Neural cell (in vitro differentiated cells): ENCODE measurements at regions not wholly inside any gene's neighbourhood (a gene's known extent, or its start where the extent isn't known, plus 50 kb on each side); places are given as distances from the start of the nearest gene placed in this dataset.

Source experiments
- H2AFZ ChIP-seq: fragments of 200-600, 300-800 bp; sonication (generic), shearing (Covaris generic); 2 replicates; pipeline ENCODE4 v1.6.0; 2014; ENCODE audit warnings: low read depth, mild to moderate bottlenecking, antibody characterized with exemption, low read length, moderate library complexity
- H3F3A ChIP-seq: fragments of 200-600 bp; shearing (Covaris generic); 2 replicates; pipeline ENCODE4 v1.6.1; 2016; ENCODE audit warnings: mild to moderate bottlenecking, moderate library complexity, mixed read lengths, antibody characterized with exemption, low read length; ENCODE audit not compliant: insufficient read depth, poor library complexity, severe bottlenecking
- H3K27ac ChIP-seq: fragments of 200-600, 300-800 bp; sonication (generic), shearing (Covaris generic); 2 replicates; pipeline ENCODE4 v1.5.1; 2014; ENCODE audit warnings: mild to moderate bottlenecking, low read length, moderate library complexity
- H3K27me3 ChIP-seq: fragments of 300-800, 200-600 bp; sonication (generic), shearing (Covaris generic); 2 replicates; pipeline ENCODE4 v1.6.0; 2014; ENCODE audit warnings: mild to moderate bottlenecking, low read depth, low read length, moderate library complexity; ENCODE audit not compliant: insufficient read depth
- H3K36me3 ChIP-seq: fragments of 300-800, 200-600 bp; sonication (generic), shearing (Covaris generic); 2 replicates; pipeline ENCODE4 v1.5.1; 2014; ENCODE audit warnings: mild to moderate bottlenecking, antibody characterized with exemption, low read length, moderate library complexity; ENCODE audit not compliant: insufficient read depth
- H3K4me2 ChIP-seq: fragments of 300-800, 200-600 bp; sonication (generic), shearing (Covaris generic); 2 replicates; pipeline ENCODE4 v1.6.0; 2014; ENCODE audit warnings: mild to moderate bottlenecking, low read length
- H3K4me3 ChIP-seq: fragments of 300-800, 200-600 bp; sonication (generic), shearing (Covaris generic); 2 replicates; pipeline ENCODE4 v1.5.1; 2014; ENCODE audit warnings: mild to moderate bottlenecking, low read length, moderate library complexity
- H3K79me2 ChIP-seq: fragments of 200-600 bp; shearing (Covaris generic); replicated peaks from 2 replicates; pipeline ENCODE4 v1.6.0; 2014; ENCODE audit warnings: mild to moderate bottlenecking, low read length, moderate library complexity; ENCODE audit not compliant: insufficient read depth
- H3K9ac ChIP-seq: fragments of 300-800, 200-600 bp; sonication (generic), shearing (Covaris generic); 2 replicates; pipeline ENCODE4 v1.6.1; 2016; ENCODE audit warnings: mild to moderate bottlenecking, low read length, mixed read lengths
- H3K9me2 ChIP-seq: fragments of 200-600 bp; shearing (Covaris generic); 2 replicates; pipeline ENCODE4 v1.6.1; 2016; ENCODE audit warnings: mild to moderate bottlenecking, low read length, mixed read lengths; ENCODE audit not compliant: insufficient read depth
- H3K9me3 ChIP-seq: fragments of 200-600, 300-800 bp; sonication (generic), shearing (Covaris generic); 2 replicates; pipeline ENCODE4 v1.6.1; 2016; ENCODE audit warnings: mild to moderate bottlenecking, mixed run types, low read length, moderate library complexity, mixed read lengths
- H4K20me1 ChIP-seq: fragments of 200-600 bp; shearing (Covaris generic); 2 replicates; pipeline ENCODE4 v1.6.1; 2016; ENCODE audit warnings: mild to moderate bottlenecking, mixed run types; ENCODE audit not compliant: insufficient read depth
- EP300 ChIP-seq: fragments of 450-650 bp; conservative IDR thresholded peaks from 2 replicates; pipeline ENCODE4 v1.6.1; 2014; ENCODE audit warnings: antibody characterized with exemption, mild to moderate bottlenecking, moderate library complexity; ENCODE audit not compliant: poor library complexity, severe bottlenecking
- EZH2 ChIP-seq: fragments of 200-600, 300-800 bp; shearing (Covaris generic), sonication (generic); IDR thresholded peaks from 2 replicates; pipeline ENCODE4 v1.6.1; 2014; ENCODE audit warnings: antibody characterized with exemption, low read length, borderline replicate concordance, mild to moderate bottlenecking; ENCODE audit not compliant: insufficient read depth, poor library complexity, severe bottlenecking
- MXI1 ChIP-seq: fragments of 450-650 bp; conservative IDR thresholded peaks from 2 replicates; pipeline ENCODE4 v1.6.1; 2014; ENCODE audit warnings: antibody characterized with exemption, mild to moderate bottlenecking; ENCODE audit not compliant: poor library complexity, severe bottlenecking
- POLR2AphosphoS5 ChIP-seq: IDR thresholded peaks from 2 replicates; pipeline ENCODE4 v1.6.1; 2012
- RAD21 ChIP-seq: fragments of 450-650 bp; conservative IDR thresholded peaks from 2 replicates; pipeline ENCODE4 v1.6.1; 2014; ENCODE audit warnings: antibody characterized with exemption, mild to moderate bottlenecking, moderate library complexity
- SMC3 ChIP-seq: fragments of 450-650 bp; conservative IDR thresholded peaks from 2 replicates; pipeline ENCODE4 v1.6.1; 2014; ENCODE audit warnings: antibody characterized with exemption, mild to moderate bottlenecking, moderate library complexity; ENCODE audit not compliant: poor library complexity
- TAF1 ChIP-seq: IDR thresholded peaks from 2 replicates; pipeline ENCODE4 v1.6.1; 2012; ENCODE audit warnings: low read depth
- TF ChIP-seq, protein P1 (sequence below): IDR thresholded peaks from 2 replicates; pipeline ENCODE4 v1.6.1; 2012; ENCODE audit warnings: borderline replicate concordance
- TF ChIP-seq, protein P2 (sequence below): fragments of 450-650 bp; IDR thresholded peaks from 2 replicates; pipeline ENCODE4 v1.5.1; 2014; ENCODE audit warnings: antibody characterized with exemption, mild to moderate bottlenecking, moderate library complexity; ENCODE audit not compliant: poor library complexity, severe bottlenecking

DNA sequence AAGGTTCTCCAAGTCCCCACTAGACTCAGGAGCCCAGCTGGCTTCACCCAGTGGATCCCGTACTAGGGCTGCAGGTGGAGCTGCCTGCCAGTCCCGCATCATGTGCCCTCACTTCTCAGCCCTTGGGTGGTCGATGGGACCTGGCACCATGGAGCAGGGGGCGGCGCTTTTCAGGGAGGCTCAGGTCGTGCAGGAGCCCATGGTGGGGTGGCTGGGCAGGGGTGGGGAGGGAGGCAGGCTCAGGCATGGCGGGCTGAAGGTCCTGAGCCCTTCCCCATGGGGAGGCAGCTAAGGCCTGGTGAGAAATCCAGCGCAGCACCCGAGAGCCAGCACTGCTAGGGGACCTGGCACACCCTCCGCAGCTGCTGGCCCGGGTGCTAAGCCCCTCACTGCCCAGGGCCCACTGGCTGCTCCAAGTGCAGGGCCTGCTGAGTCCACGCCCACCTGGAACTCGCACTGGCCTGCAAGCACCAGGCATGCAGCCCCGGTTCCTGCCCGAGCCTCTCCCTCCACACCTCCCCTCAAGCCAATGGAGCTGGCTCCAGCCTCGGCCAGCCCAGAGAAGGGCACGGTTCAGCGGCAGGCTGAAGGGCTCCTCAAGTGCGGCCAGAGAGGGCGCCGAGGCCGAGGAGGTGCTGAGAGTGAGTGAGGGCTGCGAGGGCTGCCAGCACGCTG, 72.7 kb upstream of the SLIT2 start:
- H3K9me2 ChIP-seq: no peaks in the 10 kb centered on the region
- no peaks in the 10 kb centered on the region for H3K36me3 ChIP-seq
- TF ChIP-seq, protein P1, sequence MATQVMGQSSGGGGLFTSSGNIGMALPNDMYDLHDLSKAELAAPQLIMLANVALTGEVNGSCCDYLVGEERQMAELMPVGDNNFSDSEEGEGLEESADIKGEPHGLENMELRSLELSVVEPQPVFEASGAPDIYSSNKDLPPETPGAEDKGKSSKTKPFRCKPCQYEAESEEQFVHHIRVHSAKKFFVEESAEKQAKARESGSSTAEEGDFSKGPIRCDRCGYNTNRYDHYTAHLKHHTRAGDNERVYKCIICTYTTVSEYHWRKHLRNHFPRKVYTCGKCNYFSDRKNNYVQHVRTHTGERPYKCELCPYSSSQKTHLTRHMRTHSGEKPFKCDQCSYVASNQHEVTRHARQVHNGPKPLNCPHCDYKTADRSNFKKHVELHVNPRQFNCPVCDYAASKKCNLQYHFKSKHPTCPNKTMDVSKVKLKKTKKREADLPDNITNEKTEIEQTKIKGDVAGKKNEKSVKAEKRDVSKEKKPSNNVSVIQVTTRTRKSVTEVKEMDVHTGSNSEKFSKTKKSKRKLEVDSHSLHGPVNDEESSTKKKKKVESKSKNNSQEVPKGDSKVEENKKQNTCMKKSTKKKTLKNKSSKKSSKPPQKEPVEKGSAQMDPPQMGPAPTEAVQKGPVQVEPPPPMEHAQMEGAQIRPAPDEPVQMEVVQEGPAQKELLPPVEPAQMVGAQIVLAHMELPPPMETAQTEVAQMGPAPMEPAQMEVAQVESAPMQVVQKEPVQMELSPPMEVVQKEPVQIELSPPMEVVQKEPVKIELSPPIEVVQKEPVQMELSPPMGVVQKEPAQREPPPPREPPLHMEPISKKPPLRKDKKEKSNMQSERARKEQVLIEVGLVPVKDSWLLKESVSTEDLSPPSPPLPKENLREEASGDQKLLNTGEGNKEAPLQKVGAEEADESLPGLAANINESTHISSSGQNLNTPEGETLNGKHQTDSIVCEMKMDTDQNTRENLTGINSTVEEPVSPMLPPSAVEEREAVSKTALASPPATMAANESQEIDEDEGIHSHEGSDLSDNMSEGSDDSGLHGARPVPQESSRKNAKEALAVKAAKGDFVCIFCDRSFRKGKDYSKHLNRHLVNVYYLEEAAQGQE: no peak
- TF ChIP-seq POLR2AphosphoS5 (no peak), EZH2 (no peak), EP300 (no peak), MXI1 (no peak), SMC3 (no peak), RAD21 (no peak)
- TF ChIP-seq, protein P2, sequence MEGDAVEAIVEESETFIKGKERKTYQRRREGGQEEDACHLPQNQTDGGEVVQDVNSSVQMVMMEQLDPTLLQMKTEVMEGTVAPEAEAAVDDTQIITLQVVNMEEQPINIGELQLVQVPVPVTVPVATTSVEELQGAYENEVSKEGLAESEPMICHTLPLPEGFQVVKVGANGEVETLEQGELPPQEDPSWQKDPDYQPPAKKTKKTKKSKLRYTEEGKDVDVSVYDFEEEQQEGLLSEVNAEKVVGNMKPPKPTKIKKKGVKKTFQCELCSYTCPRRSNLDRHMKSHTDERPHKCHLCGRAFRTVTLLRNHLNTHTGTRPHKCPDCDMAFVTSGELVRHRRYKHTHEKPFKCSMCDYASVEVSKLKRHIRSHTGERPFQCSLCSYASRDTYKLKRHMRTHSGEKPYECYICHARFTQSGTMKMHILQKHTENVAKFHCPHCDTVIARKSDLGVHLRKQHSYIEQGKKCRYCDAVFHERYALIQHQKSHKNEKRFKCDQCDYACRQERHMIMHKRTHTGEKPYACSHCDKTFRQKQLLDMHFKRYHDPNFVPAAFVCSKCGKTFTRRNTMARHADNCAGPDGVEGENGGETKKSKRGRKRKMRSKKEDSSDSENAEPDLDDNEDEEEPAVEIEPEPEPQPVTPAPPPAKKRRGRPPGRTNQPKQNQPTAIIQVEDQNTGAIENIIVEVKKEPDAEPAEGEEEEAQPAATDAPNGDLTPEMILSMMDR: no peak
- H3K27ac ChIP-seq: no peak overlapping the region
- H3K27me3 ChIP-seq: no peaks in the 10 kb centered on the region
- H3F3A ChIP-seq: no peaks in the 10 kb centered on the region
- H3K79me2 ChIP-seq: no peaks in the 10 kb centered on the region
- no peak overlapping the region for H3K4me2 ChIP-seq
- H4K20me1 ChIP-seq: no peaks in the 10 kb centered on the region
- H3K4me3 ChIP-seq: no peak overlapping the region
- H3K9me3 ChIP-seq: peaks cover 3% of the 10 kb centered on the region
- no peak overlapping the region for H3K9ac ChIP-seq
- no peak overlapping the region for H2AFZ ChIP-seq

DNA sequence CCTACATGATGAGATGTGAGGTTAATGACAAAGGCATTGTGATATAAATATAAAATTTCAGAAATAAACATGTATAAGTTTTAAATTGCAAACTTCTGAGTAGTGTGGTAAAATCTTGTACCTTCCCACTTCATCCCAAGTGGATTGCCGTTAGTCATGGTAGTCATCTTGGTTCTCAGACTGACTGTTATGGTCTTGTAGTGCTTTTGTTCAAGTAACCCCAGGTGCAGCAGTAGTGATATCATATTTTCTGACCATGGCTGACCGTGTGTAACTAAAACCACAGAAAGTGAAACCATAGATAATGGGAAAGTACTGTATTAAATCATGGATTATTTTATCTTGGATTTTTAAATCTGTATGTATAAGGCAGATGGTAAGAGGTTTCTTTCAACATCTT, 74.8 kb upstream of the SLIT2 start:
- no peak overlapping the region for H3K4me3 ChIP-seq
- no peaks in the 10 kb centered on the region for H3K36me3 ChIP-seq
- no peak overlapping the region for H3K9ac ChIP-seq
- no peak overlapping the region for H3K4me2 ChIP-seq
- no peaks in the 10 kb centered on the region for H3F3A ChIP-seq
- no peaks in the 10 kb centered on the region for H3K9me2 ChIP-seq
- H3K27me3 ChIP-seq: no peaks in the 10 kb centered on the region
- no peaks in the 10 kb centered on the region for H3K79me2 ChIP-seq
- no peaks in the 10 kb centered on the region for H4K20me1 ChIP-seq
- no peak overlapping the region for H3K27ac ChIP-seq
- no peak overlapping the region for H2AFZ ChIP-seq
- H3K9me3 ChIP-seq: peaks cover 3% of the 10 kb centered on the region
- TF ChIP-seq TAF1 (no peak), POLR2AphosphoS5 (no peak), RAD21 (no peak), EP300 (no peak)
- TF ChIP-seq, protein P1: no peak
